Stimulated activated CD8-positive, alpha-beta memory T cell treated with anti-CD3 and anti-CD28 coated beads, Interleukin-7, amount 100 ng/mL, for 48 hours (primary cell): ENCODE measurements at regions not wholly inside any gene's neighbourhood (a gene's known extent, or its start where the extent isn't known, plus 50 kb on each side); places are given as distances from the start of the nearest gene placed in this dataset.
"Not testable (repeated sequence)": the region's sequence is repeated elsewhere in the genome, so short reads cannot be mapped to it uniquely, and the experiment has no call there.

ENCODE experiments used
- DNase-seq, 2 donors: peaks; one replicate each; pipeline ENCODE4 v3.0.0-alpha.2; 2020; ENCODE audit warnings: low read depth in 1 of 2; ENCODE audit errors: extremely low read depth in 1 of 2

GRCh38 chr14:23694949-23695663, 58.9 kb downstream of the DHRS2 start:
- no peak for DNase-seq

- DNase-seq, result no peak
These were observed 59.5 kb downstream of the DHRS2 start for GRCh38 chr14:23695664-23695999.

- DNase-seq, result no peak
These were observed 60.6 kb downstream of the DHRS2 start for GRCh38 chr14:23696701-23697239.

GRCh38 chr14:23697680-23698079, 61.5 kb downstream of the DHRS2 start:
- DNase-seq, result no peak

GRCh38 chr14:23702656-23703426, 66.7 kb downstream of the DHRS2 start:
- DNase-seq, result no peak

GRCh38 chr14:23704890-23705289, 68.7 kb downstream of the DHRS2 start:
- no peak for DNase-seq

GRCh38 chr14:23707415-23707814, 71.3 kb downstream of the DHRS2 start:
- DNase-seq, result no peak

- no peak for DNase-seq
These were observed 72.2 kb downstream of the DHRS2 start for GRCh38 chr14:23708343-23708742.

GRCh38 chr14:23709923-23710322, 73.8 kb downstream of the DHRS2 start:
- DNase-seq, result no peak

GRCh38 chr14:23712287-23712686, 76.1 kb downstream of the DHRS2 start:
- DNase-seq, result no peak

- DNase-seq, result no peak
These were observed 83.2 kb downstream of the DHRS2 start for GRCh38 chr14:23719225-23719985.

GRCh38 chr14:23722675-23723074, 86.5 kb downstream of the DHRS2 start:
- DNase-seq, result no peak

GRCh38 chr14:23723911-23724310, 87.7 kb downstream of the DHRS2 start:
- DNase-seq, result no peak

GRCh38 chr14:23725528-23725927, 89.4 kb downstream of the DHRS2 start:
- DNase-seq, result no peak

GRCh38 chr14:23725980-23726710, 90.0 kb downstream of the DHRS2 start:
- DNase-seq, result no peak

GRCh38 chr14:23727566-23728335, 91.6 kb downstream of the DHRS2 start:
- DNase-seq, result no peak

GRCh38 chr14:23728791-23729190, 92.6 kb downstream of the DHRS2 start:
- DNase-seq, result no peak

- no peak for DNase-seq
These were observed 93.7 kb downstream of the DHRS2 start for GRCh38 chr14:23729720-23730387.

- DNase-seq, result no peak
These were observed 99.2 kb downstream of the DHRS2 start for GRCh38 chr14:23735394-23735793.

GRCh38 chr14:23744368-23744767, 108.2 kb downstream of the DHRS2 start:
- not testable (repeated sequence) for DNase-seq
